ENCODE measurements at regions not wholly inside any gene's neighbourhood (a gene's known extent, or its start where the extent isn't known, plus 50 kb on each side); places are given as distances from the start of the nearest gene placed in this dataset.

GRCh38 chr3:18704326-18704725 lies 279.2 kb upstream of the SATB1 start:
- H3K27me3 ChIP-seq (ENCODE audit: control insufficient read depth, insufficient read depth, low read length): no peaks in the 10 kb centered on the region
- H3K36me3 ChIP-seq (ENCODE audit: control insufficient read depth, insufficient read depth, low read length): no peaks in the 10 kb centered on the region
- ChIA-PET CTCF (no interaction called here), POLR2A (ENCODE audit: unreplicated experiment) (no interaction called here)
- no peaks in the 10 kb centered on the region for H3K9me1 ChIP-seq (ENCODE audit: insufficient read depth, low read length)
- no peak overlapping the region for H2AK5ac ChIP-seq (ENCODE audit: low read depth, low read length)
- no peak overlapping the region for H3K56ac ChIP-seq (ENCODE audit: extremely low read depth, insufficient read depth, low read length)
- no peak overlapping the region for H2BK120ac ChIP-seq (ENCODE audit: low read depth, low read length)
- H2BK5ac ChIP-seq (ENCODE audit: low read depth, low read length, poor library complexity, severe bottlenecking): no peak overlapping the region
- no peaks in the 10 kb centered on the region for H4K20me1 ChIP-seq (ENCODE audit: insufficient read depth, low read length)
- H2AFZ ChIP-seq (replicated peaks; ENCODE audit: low read length, poor library complexity): no peak overlapping the region
- no peak overlapping the region for H3K27ac ChIP-seq (ENCODE audit: insufficient read depth, low read length)
- in situ Hi-C loops (cut with MboI; ENCODE audit: low sequenced_read_pairs) (no loop called here), dilution Hi-C loops (cut with HindIII; ENCODE audit: low sequenced_read_pairs, unreplicated experiment) (no loop called here), intact Hi-C loops (cut with micrococcal nuclease) (no loop called here)
- H3K9me3 ChIP-seq (ENCODE audit: control insufficient read depth, insufficient read depth, low read length): peaks cover 12% of the 10 kb centered on the region
- no peak overlapping the region for H2AK9ac ChIP-seq (replicated peaks; ENCODE audit: low read depth, low read length, poor library complexity)
- no peak overlapping the region for H4K91ac ChIP-seq (ENCODE audit: insufficient read depth, low read depth, low read length)
- BruUV-seq (replicated peaks): no TSS peak
- no peak overlapping the region for H2BK15ac ChIP-seq (ENCODE audit: low read depth, low read length)
- no peak overlapping the region for H4K8ac ChIP-seq (ENCODE audit: low read depth in 2 of 2, low read length in 2 of 2)
- H3K79me1 ChIP-seq (ENCODE audit: low read depth in 1 of 2, low read length in 2 of 2): no peaks in the 10 kb centered on the region
- no peak overlapping the region for H3K4me2 ChIP-seq (ENCODE audit: low read depth, low read length)
- no peak overlapping the region for H3K18ac ChIP-seq (ENCODE audit: low read depth, low read length)
- no peak overlapping the region for H3K14ac ChIP-seq (replicated peaks; ENCODE audit: low read depth, low read length)
- H4K5ac ChIP-seq (ENCODE audit: low read depth, low read length): no peak overlapping the region
- H3K9ac ChIP-seq (ENCODE audit: low read depth, low read length): no peak overlapping the region
- ATAC-seq (ENCODE audit: low read depth) (no peak), DNase-seq (no peak)
- no peak for TF ChIP-seq MAFK (IDR thresholded peaks at IDR 0.05; ENCODE audit: low read depth, low read length)
- TF ChIP-seq CHD1 (IDR thresholded peaks at IDR 0.05; ENCODE audit: low read depth, low read length): no peak
- no peak for TF ChIP-seq FOS (IDR thresholded peaks at IDR 0.05; ENCODE audit: low read depth, low read length)
- no peak for TF ChIP-seq RFX5 (IDR thresholded peaks at IDR 0.05; ENCODE audit: low read depth, low read length)
- TF ChIP-seq CEBPB (IDR thresholded peaks at IDR 0.05; ENCODE audit: low read depth, low read length): no peak
- no peak for TF ChIP-seq NFE2L2 (IDR thresholded peaks at IDR 0.05; ENCODE audit: low read depth, low read length)
- no peak for TF ChIP-seq CTCF (conservative IDR thresholded peaks at IDR 0.05; ENCODE audit: low read depth, low read length)
- TF ChIP-seq MXI1 (IDR thresholded peaks at IDR 0.05; ENCODE audit: borderline replicate concordance, low read depth, low read length): no peak
- TF ChIP-seq RCOR1 (IDR thresholded peaks at IDR 0.05; ENCODE audit: insufficient replicate concordance, low read length): no peak
- TF ChIP-seq SMC3 (IDR thresholded peaks at IDR 0.05; ENCODE audit: low read depth, low read length): no peak
- TF ChIP-seq MAZ (IDR thresholded peaks at IDR 0.05; ENCODE audit: borderline replicate concordance, low read depth, low read length): no peak
- TF ChIP-seq RAD21 (IDR thresholded peaks at IDR 0.05; ENCODE audit: low read length): no peak
- no peak for TF ChIP-seq ELK1 (IDR thresholded peaks at IDR 0.05; ENCODE audit: borderline replicate concordance, low read depth, low read length)
- TF ChIP-seq BHLHE40 (IDR thresholded peaks at IDR 0.05; ENCODE audit: low read depth, low read length): no peak
- TF ChIP-seq POLR2A (IDR thresholded peaks at IDR 0.05; ENCODE audit: low read depth, low read length): no peak
- TF ChIP-seq USF2 (IDR thresholded peaks at IDR 0.05; ENCODE audit: low read depth, low read length): no peak
- H3K4ac ChIP-seq (ENCODE audit: low read depth, low read length): no peak overlapping the region
- no peak overlapping the region for H3K4me3 ChIP-seq (ENCODE audit: insufficient read depth, low read depth, low read length)
- no peak overlapping the region for H3K23ac ChIP-seq (ENCODE audit: low read depth, low read length)
- H3K4me1 ChIP-seq (ENCODE audit: control insufficient read depth, insufficient read depth, low read length): no peaks in the 10 kb centered on the region
- no peak overlapping the region for H2BK20ac ChIP-seq (ENCODE audit: low read depth, low read length)
